ENCODE measurements at regions not wholly inside any gene's neighbourhood (a gene's known extent, or its start where the extent isn't known, plus 50 kb on each side); places are given as distances from the start of the nearest gene placed in this dataset.

GRCh38 chr10:29039677-29040189 lies 249.1 kb upstream of the LYZL1 start:
- TF ChIP-seq, protein P1, sequence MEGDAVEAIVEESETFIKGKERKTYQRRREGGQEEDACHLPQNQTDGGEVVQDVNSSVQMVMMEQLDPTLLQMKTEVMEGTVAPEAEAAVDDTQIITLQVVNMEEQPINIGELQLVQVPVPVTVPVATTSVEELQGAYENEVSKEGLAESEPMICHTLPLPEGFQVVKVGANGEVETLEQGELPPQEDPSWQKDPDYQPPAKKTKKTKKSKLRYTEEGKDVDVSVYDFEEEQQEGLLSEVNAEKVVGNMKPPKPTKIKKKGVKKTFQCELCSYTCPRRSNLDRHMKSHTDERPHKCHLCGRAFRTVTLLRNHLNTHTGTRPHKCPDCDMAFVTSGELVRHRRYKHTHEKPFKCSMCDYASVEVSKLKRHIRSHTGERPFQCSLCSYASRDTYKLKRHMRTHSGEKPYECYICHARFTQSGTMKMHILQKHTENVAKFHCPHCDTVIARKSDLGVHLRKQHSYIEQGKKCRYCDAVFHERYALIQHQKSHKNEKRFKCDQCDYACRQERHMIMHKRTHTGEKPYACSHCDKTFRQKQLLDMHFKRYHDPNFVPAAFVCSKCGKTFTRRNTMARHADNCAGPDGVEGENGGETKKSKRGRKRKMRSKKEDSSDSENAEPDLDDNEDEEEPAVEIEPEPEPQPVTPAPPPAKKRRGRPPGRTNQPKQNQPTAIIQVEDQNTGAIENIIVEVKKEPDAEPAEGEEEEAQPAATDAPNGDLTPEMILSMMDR (conservative IDR thresholded peaks at IDR 0.05; ENCODE audit: low read depth, low read length): no peak
- no peak for TF ChIP-seq EZH2 (IDR thresholded peaks at IDR 0.05; ENCODE audit: borderline replicate concordance, low read depth, low read length, poor library complexity, severe bottlenecking)

Measured in A673 (cell line).